Hepatocyte (in vitro differentiated cells): ENCODE measurements at regions not wholly inside any gene's neighbourhood (a gene's known extent, or its start where the extent isn't known, plus 50 kb on each side); places are given as distances from the start of the nearest gene placed in this dataset.

Experiments used
- EZH2 ChIP-seq: fragments of 200-600 bp; sonication (generic); IDR thresholded peaks from 2 replicates; pipeline ENCODE4 v1.6.1; 2016; ENCODE audit warnings: antibody characterized with exemption, mild to moderate bottlenecking, borderline replicate concordance
- TF ChIP-seq, protein P1 (sequence below): fragments of 200-600 bp; sonication (generic); IDR thresholded peaks from 2 replicates; pipeline ENCODE4 v1.5.1; 2016; ENCODE audit warnings: antibody characterized with exemption, mild to moderate bottlenecking; ENCODE audit not compliant: poor library complexity

DNA sequence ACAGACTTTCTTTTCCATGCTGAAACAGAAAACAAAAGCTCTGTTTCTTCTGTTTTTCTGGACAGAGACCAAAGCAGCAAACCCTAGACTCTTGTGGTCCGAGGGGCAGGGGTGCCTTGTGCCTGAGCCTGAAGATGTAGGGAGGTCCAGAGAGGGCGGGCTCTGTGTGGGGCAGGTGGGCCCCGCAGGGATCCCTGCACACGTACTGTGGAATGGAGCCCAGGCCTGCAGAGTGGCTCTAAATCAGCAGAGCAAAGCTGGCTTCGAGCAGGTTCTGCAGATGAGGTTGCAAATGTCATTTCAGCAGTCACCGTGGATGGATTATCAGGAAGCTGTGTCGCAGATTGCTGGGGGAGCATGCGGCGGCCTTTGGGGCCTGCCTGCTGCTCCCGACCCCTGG, 438.6 kb downstream of the RNF144A start:
- TF ChIP-seq, protein P1, sequence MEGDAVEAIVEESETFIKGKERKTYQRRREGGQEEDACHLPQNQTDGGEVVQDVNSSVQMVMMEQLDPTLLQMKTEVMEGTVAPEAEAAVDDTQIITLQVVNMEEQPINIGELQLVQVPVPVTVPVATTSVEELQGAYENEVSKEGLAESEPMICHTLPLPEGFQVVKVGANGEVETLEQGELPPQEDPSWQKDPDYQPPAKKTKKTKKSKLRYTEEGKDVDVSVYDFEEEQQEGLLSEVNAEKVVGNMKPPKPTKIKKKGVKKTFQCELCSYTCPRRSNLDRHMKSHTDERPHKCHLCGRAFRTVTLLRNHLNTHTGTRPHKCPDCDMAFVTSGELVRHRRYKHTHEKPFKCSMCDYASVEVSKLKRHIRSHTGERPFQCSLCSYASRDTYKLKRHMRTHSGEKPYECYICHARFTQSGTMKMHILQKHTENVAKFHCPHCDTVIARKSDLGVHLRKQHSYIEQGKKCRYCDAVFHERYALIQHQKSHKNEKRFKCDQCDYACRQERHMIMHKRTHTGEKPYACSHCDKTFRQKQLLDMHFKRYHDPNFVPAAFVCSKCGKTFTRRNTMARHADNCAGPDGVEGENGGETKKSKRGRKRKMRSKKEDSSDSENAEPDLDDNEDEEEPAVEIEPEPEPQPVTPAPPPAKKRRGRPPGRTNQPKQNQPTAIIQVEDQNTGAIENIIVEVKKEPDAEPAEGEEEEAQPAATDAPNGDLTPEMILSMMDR: no peak
- no peak for TF ChIP-seq EZH2
